SIG-M5 treated with dmso at 0.1 percent for 504 hours (cell line): ENCODE measurements at regions not wholly inside any gene's neighbourhood (a gene's known extent, or its start where the extent isn't known, plus 50 kb on each side); places are given as distances from the start of the nearest gene placed in this dataset.
"Not testable (repeated sequence)": the region's sequence is repeated elsewhere in the genome, so short reads cannot be mapped to it uniquely, and the experiment has no call there.

ENCODE experiments used
- DNase-seq: peaks from one replicate; lab custom pipeline; 2025; ENCODE audit not compliant: unreplicated experiment; lab: John Stamatoyannopoulos, UW

- no peak for DNase-seq
Observed at GRCh38 chr4:138455097-138455496, 212.9 kb upstream of the SLC7A11 start.

DNA sequence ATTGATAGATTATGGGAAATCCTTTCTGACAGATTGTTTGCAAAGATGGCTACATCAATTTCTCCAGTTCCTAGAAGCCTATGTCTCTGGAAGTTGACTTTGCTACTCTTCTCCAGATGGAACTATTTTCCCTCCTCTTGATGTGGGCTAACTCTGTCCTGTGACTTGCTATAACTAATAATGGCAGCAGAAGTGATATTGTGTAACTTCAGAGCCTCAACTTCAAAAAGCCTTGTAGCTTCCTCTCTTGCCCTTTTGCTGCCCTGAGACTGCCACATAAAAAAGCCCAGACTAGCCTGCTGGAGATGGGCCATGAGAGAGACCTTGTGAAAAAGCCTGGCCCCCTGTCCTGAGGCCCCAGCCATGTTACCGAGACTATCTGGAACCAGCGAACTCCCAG lies 210.7 kb upstream of the SLC7A11 start:
- DNase-seq = peak; percentile 82

GRCh38 chr4:138451276-138451663 lies 209.1 kb upstream of the SLC7A11 start:
- DNase-seq = no peak

DNA sequence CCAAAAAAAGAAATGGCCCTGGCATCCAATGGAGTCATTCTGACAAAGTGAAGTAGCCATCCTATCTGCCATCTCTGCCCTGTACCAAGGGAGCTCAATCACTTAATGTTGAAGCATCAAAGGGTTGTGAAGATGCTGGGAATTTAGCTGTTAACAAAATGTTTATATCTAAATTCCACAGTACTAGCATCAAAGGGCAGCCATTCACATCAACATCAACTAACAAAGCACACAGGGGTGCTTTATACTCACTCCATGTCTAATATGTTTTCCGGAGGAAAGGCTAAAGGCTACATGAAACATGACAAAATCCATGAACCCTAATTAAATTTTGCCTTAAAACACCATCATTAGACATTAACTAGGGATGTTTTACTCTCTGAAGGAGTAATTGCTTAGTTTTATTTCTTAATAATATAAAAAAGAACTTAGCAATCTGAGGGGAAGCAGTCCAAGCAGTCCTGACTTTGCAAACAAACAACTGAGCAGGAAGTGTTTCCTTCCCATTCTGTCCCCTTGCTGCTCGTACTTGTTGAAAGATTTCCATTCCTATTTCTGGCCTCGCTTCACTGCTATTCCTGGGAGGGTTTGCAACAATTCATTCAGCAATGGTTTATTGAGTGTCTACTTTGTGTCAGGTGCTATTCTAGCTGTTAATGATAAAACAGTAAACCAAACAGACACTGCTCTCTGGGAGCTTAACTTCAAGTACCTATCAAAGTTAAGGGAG lies 208.6 kb upstream of the SLC7A11 start:
- no peak for DNase-seq

- DNase-seq = no peak
Observed at GRCh38 chr4:138449938-138450337, 207.8 kb upstream of the SLC7A11 start.

DNA sequence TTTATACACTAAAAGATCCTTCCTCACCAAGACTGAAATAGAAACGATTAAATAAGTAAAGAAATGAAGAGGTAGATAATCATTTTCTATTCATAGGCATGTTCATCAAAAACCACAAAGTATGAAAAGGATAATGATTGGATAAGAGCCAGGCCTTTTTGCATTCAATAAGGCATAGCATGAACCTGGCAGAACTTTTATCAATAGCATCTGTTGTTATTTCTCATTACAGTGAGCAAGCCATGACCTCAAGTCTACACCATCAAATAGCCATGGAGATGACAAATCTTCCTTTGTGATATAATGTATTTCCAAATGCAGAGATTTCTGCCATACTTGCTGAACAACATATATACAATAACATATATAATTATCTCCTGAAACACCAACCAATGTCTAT lies 206.0 kb upstream of the SLC7A11 start:
- no peak for DNase-seq

DNA sequence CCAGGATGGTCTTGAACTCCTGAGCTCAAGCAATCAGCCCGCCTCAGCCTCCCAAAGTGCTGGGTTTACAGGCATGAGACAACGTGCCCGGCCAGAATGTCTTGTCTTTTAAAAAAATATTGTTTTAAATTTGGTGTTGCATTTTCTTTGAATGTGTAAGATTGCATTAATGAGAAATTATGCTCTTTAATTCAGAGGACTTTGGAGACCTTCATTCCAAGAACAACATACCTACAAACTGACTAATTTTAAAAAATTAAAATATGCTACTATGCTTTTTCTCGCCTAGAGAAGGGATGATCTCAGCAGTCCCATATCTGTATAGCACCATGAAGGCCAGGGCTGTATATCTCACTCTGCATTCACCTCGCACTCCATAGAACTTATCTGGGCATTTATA lies 204.3 kb upstream of the SLC7A11 start:
- DNase-seq = no peak

DNA sequence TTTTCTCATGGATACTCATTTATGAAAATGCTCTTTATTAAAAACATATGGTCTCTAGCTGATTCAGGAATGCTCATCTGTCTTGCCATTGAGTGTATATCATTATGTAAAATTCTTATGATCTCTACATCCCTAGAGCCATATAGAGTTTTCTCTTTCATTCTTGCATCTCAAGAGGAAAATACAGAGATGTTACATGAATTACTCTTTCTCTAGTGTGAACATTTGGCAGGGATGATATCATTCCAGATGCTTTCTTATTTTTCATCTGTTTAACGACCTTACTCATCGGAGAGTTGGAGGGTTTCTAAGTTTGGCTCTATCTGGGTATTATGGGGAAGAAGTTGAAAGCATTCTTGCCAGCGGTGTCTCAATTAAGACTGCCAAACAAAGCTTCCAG lies 202.9 kb upstream of the SLC7A11 start:
- no peak for DNase-seq

GRCh38 chr4:138444260-138444659 lies 202.1 kb upstream of the SLC7A11 start:
- no peak for DNase-seq

DNA sequence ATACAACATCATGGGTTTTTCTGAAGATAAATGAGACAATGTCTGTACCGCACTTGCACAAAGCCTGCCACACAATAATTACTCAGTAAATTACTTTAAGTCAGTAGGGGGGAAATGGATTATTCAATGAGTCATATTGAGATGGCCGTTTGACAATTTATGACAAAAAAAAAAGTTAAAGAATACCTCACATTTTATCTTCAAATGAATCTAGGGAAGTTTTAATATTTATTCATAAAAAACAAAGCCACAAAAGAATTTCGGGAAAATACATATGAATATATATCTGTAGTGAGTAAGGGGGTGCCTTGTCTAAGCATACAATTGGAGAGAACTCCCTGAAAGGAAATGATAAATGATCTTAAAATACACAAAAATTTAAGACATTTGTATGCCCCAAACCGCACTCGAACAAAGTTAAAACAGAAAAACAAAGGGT lies 197.0 kb upstream of the SLC7A11 start:
- DNase-seq = no peak

DNA sequence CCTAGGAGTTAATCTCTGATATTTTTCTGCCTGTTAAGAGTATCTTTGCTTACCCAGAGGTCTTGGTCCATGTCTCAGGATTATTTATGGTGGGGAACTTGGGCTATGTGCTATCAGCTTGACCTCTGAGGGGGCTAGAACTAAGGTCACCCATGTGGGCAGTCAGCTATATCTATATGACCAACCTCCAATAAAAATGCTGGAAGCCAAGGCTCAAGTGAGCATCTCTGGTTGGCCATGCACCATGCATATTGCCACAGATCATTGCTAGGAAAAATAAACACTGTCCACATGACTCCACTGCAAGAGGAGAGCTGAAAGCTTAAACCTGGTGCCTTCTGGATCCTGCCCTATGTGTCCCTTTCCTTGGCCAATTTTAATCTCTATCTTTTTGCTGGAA lies 196.5 kb upstream of the SLC7A11 start:
- no peak for DNase-seq

- DNase-seq = no peak
Observed at GRCh38 chr4:138437263-138437851, 195.2 kb upstream of the SLC7A11 start.

GRCh38 chr4:138435733-138436132 lies 193.6 kb upstream of the SLC7A11 start:
- DNase-seq = not testable (repeated sequence)

DNA sequence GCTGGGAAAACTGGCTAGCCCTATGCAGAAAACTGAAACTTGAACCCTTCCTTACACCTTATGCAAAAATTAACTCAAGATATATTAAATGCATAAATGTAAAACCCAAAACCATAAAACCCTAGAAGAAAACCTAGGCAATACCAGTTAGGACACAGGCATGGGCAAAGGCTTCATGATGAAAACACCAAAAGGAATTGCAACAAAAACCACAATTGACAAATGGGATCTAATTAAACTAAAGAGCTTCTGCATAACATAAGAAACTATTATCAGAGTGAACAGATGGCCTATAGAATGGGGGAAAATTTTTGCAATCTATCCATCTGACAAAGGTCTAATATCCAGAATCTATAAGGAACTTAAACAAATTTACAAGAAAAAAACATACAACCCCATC lies 192.9 kb upstream of the SLC7A11 start:
- DNase-seq = peak; percentile 56

- DNase-seq = peak; percentile 45
Observed at GRCh38 chr4:138428611-138429010, 186.5 kb upstream of the SLC7A11 start.

- no peak for DNase-seq
Observed at GRCh38 chr4:138426786-138427185, 184.6 kb upstream of the SLC7A11 start.

DNA sequence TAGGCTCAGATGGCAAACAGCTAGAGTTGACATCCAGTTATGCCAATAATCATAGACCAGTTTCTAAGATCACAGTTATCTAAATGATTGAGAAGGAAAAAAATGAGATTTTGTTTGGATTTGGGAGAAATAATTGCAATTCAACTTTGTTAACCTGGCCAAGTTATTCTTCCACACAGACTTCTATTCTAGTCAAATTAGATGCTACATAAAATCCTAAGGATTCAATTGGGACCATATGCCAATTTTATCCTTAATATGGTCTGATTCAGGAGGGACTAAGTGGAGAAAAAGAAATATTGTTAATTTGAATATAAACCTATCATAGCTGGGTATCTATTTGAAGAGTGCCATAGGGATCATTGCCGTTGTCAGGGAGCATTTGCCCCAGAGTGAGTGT lies 178.3 kb upstream of the SLC7A11 start:
- no peak for DNase-seq

GRCh38 chr4:138414202-138414601 lies 172.1 kb upstream of the SLC7A11 start:
- DNase-seq = peak; percentile 32

- DNase-seq = no peak
Observed at GRCh38 chr4:138413273-138413672, 171.1 kb upstream of the SLC7A11 start.

DNA sequence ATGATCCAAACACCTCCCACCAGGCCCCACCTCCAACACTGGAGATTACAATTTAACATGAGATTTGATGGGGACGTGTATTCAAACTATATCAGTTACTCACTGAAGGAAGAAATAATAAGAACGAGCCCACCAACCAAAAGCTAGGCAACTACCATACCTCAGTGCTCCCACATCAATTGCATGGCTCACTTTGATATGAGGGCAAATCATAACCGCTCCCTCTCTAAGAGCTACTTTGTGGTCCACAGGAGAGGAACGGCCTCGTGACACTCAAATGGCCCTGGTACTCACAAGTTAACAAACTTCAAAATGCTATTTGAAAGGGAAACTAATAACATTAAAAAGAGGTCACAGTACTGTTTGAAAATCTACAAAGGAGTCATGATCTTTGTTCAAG lies 170.7 kb upstream of the SLC7A11 start:
- DNase-seq = no peak

DNA sequence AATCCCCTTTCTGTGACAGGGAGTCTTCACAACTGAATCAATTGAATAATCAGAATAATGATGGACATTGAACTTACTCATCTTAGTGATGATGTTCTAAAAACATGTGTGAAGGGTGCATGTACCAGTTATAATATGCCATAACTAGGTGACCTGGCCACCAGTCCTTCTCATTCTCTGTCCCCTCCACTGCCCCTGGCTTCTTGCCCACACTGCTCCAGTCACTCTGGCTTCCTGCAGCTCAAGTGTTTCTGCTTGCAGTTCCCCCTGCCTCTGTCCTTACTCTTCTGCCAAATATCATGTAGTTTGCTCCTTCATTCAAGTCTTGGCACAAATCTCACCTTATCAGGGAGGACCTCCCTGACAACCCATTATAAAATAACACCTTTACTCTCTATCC lies 168.1 kb upstream of the SLC7A11 start:
- no peak for DNase-seq

DNA sequence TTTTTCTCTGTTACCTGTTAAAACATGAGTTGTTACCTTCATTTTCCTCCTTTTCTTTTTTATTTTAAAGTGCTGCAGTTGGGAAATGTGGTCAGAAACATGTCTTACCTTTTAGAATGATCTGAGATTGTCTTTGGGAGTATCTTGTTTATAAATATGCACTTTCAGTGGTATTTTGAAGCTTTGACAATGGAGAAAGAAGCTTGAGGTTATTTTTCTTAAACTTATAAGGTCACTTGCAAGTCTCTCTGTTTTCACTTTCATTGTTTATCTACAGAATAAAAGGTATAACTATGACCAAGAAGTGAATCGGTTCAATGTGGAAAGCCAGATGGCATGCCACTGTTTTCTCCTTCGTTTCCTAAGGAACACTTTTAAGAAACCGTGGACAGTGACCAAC lies 167.5 kb upstream of the SLC7A11 start:
- no peak for DNase-seq

- no peak for DNase-seq
Observed at GRCh38 chr4:138408758-138409157, 166.6 kb upstream of the SLC7A11 start.
